GM12874 (cell line): ENCODE measurements at regions not wholly inside any gene's neighbourhood (a gene's known extent, or its start where the extent isn't known, plus 50 kb on each side); places are given as distances from the start of the nearest gene placed in this dataset.

ENCODE experiments used
- CTCF ChIP-seq: IDR thresholded peaks from 2 replicates; pipeline ENCODE4 v1.5.1; 2011; ENCODE audit warnings: low read depth, mild to moderate bottlenecking, control low read depth, low read length, moderate library complexity; ENCODE audit not compliant: insufficient read depth

- TF ChIP-seq CTCF, result no peak
Observed at GRCh38 chr11:122248131-122248530, 132.1 kb upstream of the BLID start.

GRCh38 chr11:122246874-122247273 is 130.9 kb upstream of the BLID start:
- no peak for TF ChIP-seq CTCF

DNA sequence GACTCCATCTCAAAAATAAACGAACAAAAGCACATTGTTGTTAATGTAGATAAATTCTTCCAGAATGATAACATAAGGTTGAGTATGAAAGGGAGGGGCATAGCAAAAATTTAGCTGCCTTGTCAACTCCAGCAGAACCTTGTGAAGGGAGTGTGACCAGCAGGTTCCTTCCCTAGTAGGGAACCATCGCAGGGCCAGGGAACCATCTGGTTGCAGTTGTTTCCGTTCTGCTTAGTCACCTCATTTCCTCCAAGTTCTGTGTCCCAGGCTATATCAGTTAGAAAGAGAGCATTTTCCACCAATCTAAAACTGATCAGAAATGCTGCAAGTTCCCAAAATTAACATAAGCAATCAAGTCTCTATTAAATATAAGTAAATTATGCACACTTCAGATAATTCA is 126.7 kb upstream of the BLID start:
- no peak for TF ChIP-seq CTCF

- TF ChIP-seq CTCF, result no peak
Observed at GRCh38 chr11:122241566-122241965, 125.6 kb upstream of the BLID start.

GRCh38 chr11:122240638-122241037 is 124.6 kb upstream of the BLID start:
- no peak for TF ChIP-seq CTCF

GRCh38 chr11:122235615-122236014 is 119.6 kb upstream of the BLID start:
- no peak for TF ChIP-seq CTCF

GRCh38 chr11:122234780-122235179 is 118.8 kb upstream of the BLID start:
- no peak for TF ChIP-seq CTCF

DNA sequence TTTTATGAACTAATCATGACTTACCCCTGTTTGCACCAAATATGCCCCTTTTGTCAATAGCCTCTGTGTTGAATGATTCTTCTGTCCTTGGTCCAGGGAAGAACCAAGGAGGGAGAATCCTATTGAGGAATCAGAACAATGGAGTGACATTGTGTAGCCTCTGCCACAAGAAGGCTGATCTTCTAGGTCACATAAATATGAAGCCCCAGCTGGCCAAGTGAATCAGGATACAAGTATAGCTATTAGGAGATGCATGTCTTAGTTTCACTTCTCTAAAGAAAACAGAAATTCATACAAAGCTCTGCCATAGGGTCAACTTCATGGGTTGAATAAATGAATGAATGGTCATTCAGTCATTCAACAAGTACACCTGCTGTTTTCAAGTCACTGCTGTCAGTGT is 118.2 kb upstream of the BLID start:
- TF ChIP-seq CTCF, result no peak
